HEK293T (cell line): ENCODE measurements at regions not wholly inside any gene's neighbourhood (a gene's known extent, or its start where the extent isn't known, plus 50 kb on each side); places are given as distances from the start of the nearest gene placed in this dataset.

Experiments used
- CTCF ChIA-PET: fragments of 350-600 bp; formaldehyde crosslinking; extraction: SDS; loops from one replicate; lab custom pipeline; 2021; ENCODE audit warnings: antibody characterized with exemption, inconsistent platforms; lab: Yijun Ruan, JAX
- POLR2A ChIA-PET: fragments of 350-600 bp; formaldehyde crosslinking; extraction: SDS; loops from one replicate; lab custom pipeline; 2020; ENCODE audit warnings: antibody characterized with exemption, inconsistent platforms; lab: Yijun Ruan, JAX
- DNase-seq: peaks from one replicate; pipeline ENCODE4 v3.0.0; 2012; ENCODE audit warnings: mixed read lengths; ENCODE audit errors: extremely low spot score
- ARNT ChIP-seq: fragments of 450-650 bp; IDR thresholded peaks from 2 replicates; pipeline ENCODE4 v1.6.1; 2017; ENCODE audit warnings: mild to moderate bottlenecking
- BHLHE40 ChIP-seq: fragments of 450-650 bp; IDR thresholded peaks from 2 replicates; pipeline ENCODE4 v1.6.1; 2016; ENCODE audit warnings: mild to moderate bottlenecking, moderate library complexity, borderline replicate concordance
- CTBP1 ChIP-seq: fragments of 450-650 bp; IDR thresholded peaks from 2 replicates; pipeline ENCODE4 v1.6.1; 2016; ENCODE audit warnings: borderline replicate concordance
- ELF4 ChIP-seq: fragments of 450-650 bp; IDR thresholded peaks from 2 replicates; pipeline ENCODE4 v1.6.1; 2017; ENCODE audit warnings: antibody characterized with exemption
- FOXA1 ChIP-seq: fragments of 450-650 bp; IDR thresholded peaks from 2 replicates; pipeline ENCODE4 v1.6.1; 2016; ENCODE audit warnings: mild to moderate bottlenecking
- FOXK2 ChIP-seq: fragments of 450-650 bp; IDR thresholded peaks from 2 replicates; pipeline ENCODE4 v1.6.1; 2016; ENCODE audit warnings: mild to moderate bottlenecking
- FOXM1 ChIP-seq: fragments of 450-650 bp; IDR thresholded peaks from 2 replicates; pipeline ENCODE4 v1.6.1; 2017; ENCODE audit warnings: mild to moderate bottlenecking, borderline replicate concordance
- HDGF ChIP-seq: fragments of 450-650 bp; IDR thresholded peaks from 2 replicates; pipeline ENCODE4 v1.6.1; 2017; ENCODE audit warnings: antibody characterized with exemption, borderline replicate concordance
- L3MBTL2 ChIP-seq: fragments of 450-650 bp; conservative IDR thresholded peaks from 2 replicates; pipeline ENCODE4 v1.6.1; 2016; ENCODE audit warnings: mild to moderate bottlenecking
- LEF1 ChIP-seq: fragments of 450-650 bp; IDR thresholded peaks from 2 replicates; pipeline ENCODE4 v1.6.1; 2017; ENCODE audit warnings: mild to moderate bottlenecking, borderline replicate concordance
- NFRKB ChIP-seq: fragments of 450-650 bp; IDR thresholded peaks from 2 replicates; pipeline ENCODE4 v1.6.1; 2016; ENCODE audit warnings: mild to moderate bottlenecking, moderate library complexity
- PKNOX1 ChIP-seq: fragments of 450-650 bp; IDR thresholded peaks from 2 replicates; pipeline ENCODE4 v1.6.1; 2016
- SP1 ChIP-seq: fragments of 450-650 bp; IDR thresholded peaks from 2 replicates; pipeline ENCODE4 v1.6.1; 2017
- SUZ12 ChIP-seq: fragments of 450-650 bp; IDR thresholded peaks from 2 replicates; pipeline ENCODE4 v1.6.1; 2016; ENCODE audit warnings: mild to moderate bottlenecking
- TARDBP ChIP-seq: fragments of 450-650 bp; IDR thresholded peaks from 2 replicates; pipeline ENCODE4 v1.6.1; 2016
- ZNF384 ChIP-seq: fragments of 450-650 bp; IDR thresholded peaks from 2 replicates; pipeline ENCODE4 v1.6.1; 2016

- TF ChIP-seq FOXM1, result no peak
- no peak for TF ChIP-seq PKNOX1
- no peak for TF ChIP-seq HDGF
- TF ChIP-seq L3MBTL2, result no peak
- TF ChIP-seq LEF1, result no peak
- TF ChIP-seq BHLHE40, result no peak
- ChIA-PET POLR2A (no interaction called here), CTCF (interaction anchor here (0.6 kb wide), 1 partner anchor 67 kb away, joined by 4 read pairs; no protein-coding TSS in a partner anchor)
- no peak for DNase-seq
Observed at GRCh38 chr7:54956865-54957264, 62.0 kb upstream of the EGFR start.

GRCh38 chr7:54960517-54960916, 58.3 kb upstream of the EGFR start:
- POLR2A ChIA-PET, result no interaction called here
- CTCF ChIA-PET, result no interaction called here
- DNase-seq, result no peak
- TF ChIP-seq CTBP1 (no peak), TARDBP (no peak)

- no peak for DNase-seq
- POLR2A ChIA-PET, result no interaction called here
- CTCF ChIA-PET, result no interaction called here
- TF ChIP-seq FOXA1 (no peak), BHLHE40 (no peak)
Observed at GRCh38 chr7:54961391-54961790, 57.4 kb upstream of the EGFR start.

- TF ChIP-seq TARDBP, result no peak
- TF ChIP-seq BHLHE40, result no peak
- TF ChIP-seq PKNOX1, result no peak
- TF ChIP-seq SUZ12, result no peak
- no peak for TF ChIP-seq LEF1
- TF ChIP-seq SP1, result no peak
- TF ChIP-seq CTBP1, result no peak
- no peak for TF ChIP-seq L3MBTL2
- TF ChIP-seq FOXA1, result no peak
- TF ChIP-seq HDGF, result no peak
- no peak for TF ChIP-seq ELF4
- no peak for TF ChIP-seq NFRKB
- no peak for TF ChIP-seq FOXM1
- TF ChIP-seq ZNF384, result no peak
- TF ChIP-seq ARNT, result no peak
- no peak for TF ChIP-seq FOXK2
- DNase-seq, result no peak
- ChIA-PET CTCF (no interaction called here), POLR2A (no interaction called here)
Observed at GRCh38 chr7:54963155-54963554, 55.7 kb upstream of the EGFR start.

GRCh38 chr7:54964136-54964535, 54.7 kb upstream of the EGFR start:
- DNase-seq, result no peak
- ChIA-PET CTCF (no interaction called here), POLR2A (no interaction called here)
- TF ChIP-seq TARDBP (no peak), FOXA1 (no peak)

- ChIA-PET POLR2A (no interaction called here), CTCF (no interaction called here)
- no peak for DNase-seq
- TF ChIP-seq ELF4 (no peak), LEF1 (no peak), ARNT (no peak), SUZ12 (no peak), FOXK2 (no peak), FOXA1 (no peak), ZNF384 (no peak), FOXM1 (no peak), PKNOX1 (no peak), SP1 (no peak), L3MBTL2 (no peak), NFRKB (no peak), CTBP1 (no peak), TARDBP (no peak)
Observed at GRCh38 chr7:54967377-54967776, 51.4 kb upstream of the EGFR start.

GRCh38 chr7:54968018-54968417, 50.8 kb upstream of the EGFR start:
- POLR2A ChIA-PET, result no interaction called here
- no peak for TF ChIP-seq SP1
- no peak for TF ChIP-seq PKNOX1
- no peak for TF ChIP-seq TARDBP
- no peak for TF ChIP-seq SUZ12
- no peak for TF ChIP-seq CTBP1
- no peak for TF ChIP-seq LEF1
- no peak for TF ChIP-seq NFRKB
- no peak for TF ChIP-seq BHLHE40
- DNase-seq, result no peak
- CTCF ChIA-PET, result no interaction called here
